HEK293 (cell line): ENCODE measurements at regions not wholly inside any gene's neighbourhood (a gene's known extent, or its start where the extent isn't known, plus 50 kb on each side); places are given as distances from the start of the nearest gene placed in this dataset.

Source experiments
- CTCF ChIA-PET: fragments of 350-600 bp; formaldehyde crosslinking; extraction: SDS; loops from one replicate; lab custom pipeline; 2021; ENCODE audit warnings: antibody characterized with exemption; lab: Yijun Ruan, JAX
- POLR2A ChIA-PET: fragments of 300-600 bp; formaldehyde crosslinking; extraction: SDS; loops from one replicate; lab custom pipeline; 2020; ENCODE audit warnings: antibody characterized with exemption, inconsistent platforms; lab: Yijun Ruan, JAX
- H3K27ac ChIP-seq: fragments of 200-500 bp; sonication (Bioruptor generic); 2 replicates; pipeline ENCODE4 v1.5.1; 2014; ENCODE audit warnings: low read depth, low read length, control low read depth, inconsistent platforms; ENCODE audit errors: extremely low read depth
- H3K36me3 ChIP-seq, 2 experiments: fragments of 200-500 bp in 1 of 2; sonication (Bioruptor generic) in 1 of 2; 1 replicate in 1 of 2; 2 replicates in 1 of 2; pipeline ENCODE4 v1.5.1; 2014 to 2017; ENCODE audit warnings: inconsistent platforms in 2 of 2, low read length in 2 of 2; ENCODE audit not compliant: control insufficient read depth in 2 of 2, insufficient read depth in 1 of 2
- H3K4me1 ChIP-seq: fragments of 200-500 bp; sonication (Bioruptor generic); 2 replicates; pipeline ENCODE4 v1.5.1; 2014; ENCODE audit warnings: mild to moderate bottlenecking, low read length, inconsistent platforms; ENCODE audit not compliant: control insufficient read depth, insufficient read depth
- H3K4me3 ChIP-seq: 2 replicates; pipeline ENCODE4 v1.5.1; 2011; ENCODE audit warnings: low read depth, mild to moderate bottlenecking, control low read depth, low read length, moderate library complexity
- H3K9me3 ChIP-seq: fragments of 200-500 bp; sonication (Bioruptor generic); 2 replicates; pipeline ENCODE4 v1.5.1; 2014; ENCODE audit warnings: low read depth, low read length, inconsistent platforms; ENCODE audit not compliant: control insufficient read depth, insufficient read depth
- BCL11B ChIP-seq: fragments of 450-650 bp; formaldehyde crosslinking; IDR thresholded peaks from 2 replicates; pipeline ENCODE4 v1.5.1; 2016; ENCODE audit warnings: low read depth, missing biosample characterization, missing genetic modification characterization
- FEZF1 ChIP-seq: fragments of 450-650 bp; formaldehyde crosslinking; IDR thresholded peaks from 2 replicates; pipeline ENCODE4 v1.5.1; 2016; ENCODE audit warnings: missing biosample characterization, missing genetic modification characterization
- HOXA7 ChIP-seq: sonication (generic); formaldehyde crosslinking; IDR thresholded peaks from 2 replicates; pipeline ENCODE4 v1.8.1; 2022; ENCODE audit warnings: missing genetic modification reagents, borderline replicate concordance
- ZIC2 ChIP-seq: fragments of 450-650 bp; formaldehyde crosslinking; IDR thresholded peaks from 2 replicates; pipeline ENCODE4 v1.5.1; 2016; ENCODE audit warnings: missing biosample characterization, missing genetic modification characterization
- ZNF174 ChIP-seq: fragments of 450-650 bp; formaldehyde crosslinking; IDR thresholded peaks from 2 replicates; pipeline ENCODE4 v1.5.0; 2017; ENCODE audit warnings: missing biosample characterization, mild to moderate bottlenecking, missing genetic modification characterization
- ZNF354C ChIP-seq: fragments of 450-650 bp; formaldehyde crosslinking; IDR thresholded peaks from 2 replicates; pipeline ENCODE4 v1.5.1; 2016; ENCODE audit warnings: missing biosample characterization, missing genetic modification characterization, low read depth, borderline replicate concordance
- ZNF404 ChIP-seq: fragments of 450-650 bp; formaldehyde crosslinking; IDR thresholded peaks from 2 replicates; pipeline ENCODE4 v1.5.1; 2017; ENCODE audit warnings: missing biosample characterization, missing genetic modification characterization
- ZNF510 ChIP-seq: fragments of 450-650 bp; formaldehyde crosslinking; IDR thresholded peaks from 2 replicates; pipeline ENCODE4 v1.5.1; 2018; ENCODE audit warnings: mild to moderate bottlenecking, missing genetic modification characterization, missing biosample characterization; ENCODE audit not compliant: insufficient replicate concordance
- ZNF76 ChIP-seq: fragments of 450-650 bp; formaldehyde crosslinking; IDR thresholded peaks from 2 replicates; pipeline ENCODE4; 2016; ENCODE audit warnings: low read depth, missing biosample characterization, missing genetic modification characterization, borderline replicate concordance
- TF ChIP-seq, protein P1 (sequence below): fragments of 450-650 bp; IDR thresholded peaks from 2 replicates; pipeline ENCODE4 v1.5.1; 2018; ENCODE audit warnings: missing biosample characterization, missing genetic modification characterization
- TF ChIP-seq, protein P2 (sequence below): fragments of 450-650 bp; formaldehyde crosslinking; IDR thresholded peaks from 2 replicates; pipeline ENCODE4 v1.5.1; 2016; ENCODE audit warnings: missing biosample characterization, missing genetic modification characterization, borderline replicate concordance
- TF ChIP-seq, protein P3 (sequence below): fragments of 450-650 bp; formaldehyde crosslinking; IDR thresholded peaks from 2 replicates; pipeline ENCODE4 v1.5.0; 2017; ENCODE audit warnings: missing biosample characterization, missing genetic modification characterization, borderline replicate concordance
- TF ChIP-seq, protein P4 (sequence below): sonication (generic); formaldehyde crosslinking; IDR thresholded peaks from 2 replicates; pipeline ENCODE4 v1.8.1; 2022; ENCODE audit warnings: mild to moderate bottlenecking, moderate library complexity, missing genetic modification reagents
- TF ChIP-seq, protein P5 (sequence below): fragments of 450-650 bp; formaldehyde crosslinking; IDR thresholded peaks from 2 replicates; pipeline ENCODE4 v1.5.1; 2016; ENCODE audit warnings: missing biosample characterization, missing genetic modification characterization, borderline replicate concordance

DNA sequence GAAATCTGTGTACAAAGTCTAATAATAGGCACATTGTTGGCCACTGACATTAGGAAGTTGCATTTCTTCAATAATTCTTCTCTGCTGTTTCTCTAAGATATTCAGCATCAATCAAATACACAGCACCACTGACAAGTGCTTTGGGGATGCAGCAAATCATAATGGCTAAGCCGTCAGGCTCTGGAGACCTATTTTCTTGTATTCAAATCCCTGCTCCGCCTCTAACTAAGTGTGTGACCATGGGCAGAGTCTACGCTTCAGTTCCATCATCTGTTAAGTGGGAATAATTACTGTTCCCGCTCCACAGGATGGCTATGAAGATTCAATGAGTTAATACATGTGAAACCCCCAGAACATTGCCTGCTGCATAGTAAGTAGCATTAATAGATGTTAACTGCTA is 176.9 kb downstream of the ADGRL4 start:
- Histone ChIP-seq H3K36me3 (no peaks in the 10 kb centered on the region), H3K27ac (no peak overlapping the region), H3K9me3 (no peaks in the 10 kb centered on the region), H3K4me1 (no peaks in the 10 kb centered on the region), H3K4me3 (no peak overlapping the region)
- TF ChIP-seq ZNF510 (tag by site-specific recombination): no peak
- TF ChIP-seq, protein P1, sequence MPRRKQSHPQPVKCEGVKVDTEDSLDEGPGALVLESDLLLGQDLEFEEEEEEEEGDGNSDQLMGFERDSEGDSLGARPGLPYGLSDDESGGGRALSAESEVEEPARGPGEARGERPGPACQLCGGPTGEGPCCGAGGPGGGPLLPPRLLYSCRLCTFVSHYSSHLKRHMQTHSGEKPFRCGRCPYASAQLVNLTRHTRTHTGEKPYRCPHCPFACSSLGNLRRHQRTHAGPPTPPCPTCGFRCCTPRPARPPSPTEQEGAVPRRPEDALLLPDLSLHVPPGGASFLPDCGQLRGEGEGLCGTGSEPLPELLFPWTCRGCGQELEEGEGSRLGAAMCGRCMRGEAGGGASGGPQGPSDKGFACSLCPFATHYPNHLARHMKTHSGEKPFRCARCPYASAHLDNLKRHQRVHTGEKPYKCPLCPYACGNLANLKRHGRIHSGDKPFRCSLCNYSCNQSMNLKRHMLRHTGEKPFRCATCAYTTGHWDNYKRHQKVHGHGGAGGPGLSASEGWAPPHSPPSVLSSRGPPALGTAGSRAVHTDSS (tag by site-specific recombination): no peak
- TF ChIP-seq, protein P2, sequence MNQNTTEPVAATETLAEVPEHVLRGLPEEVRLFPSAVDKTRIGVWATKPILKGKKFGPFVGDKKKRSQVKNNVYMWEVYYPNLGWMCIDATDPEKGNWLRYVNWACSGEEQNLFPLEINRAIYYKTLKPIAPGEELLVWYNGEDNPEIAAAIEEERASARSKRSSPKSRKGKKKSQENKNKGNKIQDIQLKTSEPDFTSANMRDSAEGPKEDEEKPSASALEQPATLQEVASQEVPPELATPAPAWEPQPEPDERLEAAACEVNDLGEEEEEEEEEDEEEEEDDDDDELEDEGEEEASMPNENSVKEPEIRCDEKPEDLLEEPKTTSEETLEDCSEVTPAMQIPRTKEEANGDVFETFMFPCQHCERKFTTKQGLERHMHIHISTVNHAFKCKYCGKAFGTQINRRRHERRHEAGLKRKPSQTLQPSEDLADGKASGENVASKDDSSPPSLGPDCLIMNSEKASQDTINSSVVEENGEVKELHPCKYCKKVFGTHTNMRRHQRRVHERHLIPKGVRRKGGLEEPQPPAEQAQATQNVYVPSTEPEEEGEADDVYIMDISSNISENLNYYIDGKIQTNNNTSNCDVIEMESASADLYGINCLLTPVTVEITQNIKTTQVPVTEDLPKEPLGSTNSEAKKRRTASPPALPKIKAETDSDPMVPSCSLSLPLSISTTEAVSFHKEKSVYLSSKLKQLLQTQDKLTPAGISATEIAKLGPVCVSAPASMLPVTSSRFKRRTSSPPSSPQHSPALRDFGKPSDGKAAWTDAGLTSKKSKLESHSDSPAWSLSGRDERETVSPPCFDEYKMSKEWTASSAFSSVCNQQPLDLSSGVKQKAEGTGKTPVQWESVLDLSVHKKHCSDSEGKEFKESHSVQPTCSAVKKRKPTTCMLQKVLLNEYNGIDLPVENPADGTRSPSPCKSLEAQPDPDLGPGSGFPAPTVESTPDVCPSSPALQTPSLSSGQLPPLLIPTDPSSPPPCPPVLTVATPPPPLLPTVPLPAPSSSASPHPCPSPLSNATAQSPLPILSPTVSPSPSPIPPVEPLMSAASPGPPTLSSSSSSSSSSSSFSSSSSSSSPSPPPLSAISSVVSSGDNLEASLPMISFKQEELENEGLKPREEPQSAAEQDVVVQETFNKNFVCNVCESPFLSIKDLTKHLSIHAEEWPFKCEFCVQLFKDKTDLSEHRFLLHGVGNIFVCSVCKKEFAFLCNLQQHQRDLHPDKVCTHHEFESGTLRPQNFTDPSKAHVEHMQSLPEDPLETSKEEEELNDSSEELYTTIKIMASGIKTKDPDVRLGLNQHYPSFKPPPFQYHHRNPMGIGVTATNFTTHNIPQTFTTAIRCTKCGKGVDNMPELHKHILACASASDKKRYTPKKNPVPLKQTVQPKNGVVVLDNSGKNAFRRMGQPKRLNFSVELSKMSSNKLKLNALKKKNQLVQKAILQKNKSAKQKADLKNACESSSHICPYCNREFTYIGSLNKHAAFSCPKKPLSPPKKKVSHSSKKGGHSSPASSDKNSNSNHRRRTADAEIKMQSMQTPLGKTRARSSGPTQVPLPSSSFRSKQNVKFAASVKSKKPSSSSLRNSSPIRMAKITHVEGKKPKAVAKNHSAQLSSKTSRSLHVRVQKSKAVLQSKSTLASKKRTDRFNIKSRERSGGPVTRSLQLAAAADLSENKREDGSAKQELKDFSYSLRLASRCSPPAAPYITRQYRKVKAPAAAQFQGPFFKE (tag by site-specific recombination): no peak
- no peak for TF ChIP-seq BCL11B
- TF ChIP-seq FEZF1: no peak
- no peak for TF ChIP-seq ZIC2
- no peak for TF ChIP-seq ZNF404 (tag by site-specific recombination)
- no peak for TF ChIP-seq HOXA7
- TF ChIP-seq ZNF174 (tag by site-specific recombination): no peak
- no peak for TF ChIP-seq ZNF76 (tag by site-specific recombination)
- TF ChIP-seq, protein P3, sequence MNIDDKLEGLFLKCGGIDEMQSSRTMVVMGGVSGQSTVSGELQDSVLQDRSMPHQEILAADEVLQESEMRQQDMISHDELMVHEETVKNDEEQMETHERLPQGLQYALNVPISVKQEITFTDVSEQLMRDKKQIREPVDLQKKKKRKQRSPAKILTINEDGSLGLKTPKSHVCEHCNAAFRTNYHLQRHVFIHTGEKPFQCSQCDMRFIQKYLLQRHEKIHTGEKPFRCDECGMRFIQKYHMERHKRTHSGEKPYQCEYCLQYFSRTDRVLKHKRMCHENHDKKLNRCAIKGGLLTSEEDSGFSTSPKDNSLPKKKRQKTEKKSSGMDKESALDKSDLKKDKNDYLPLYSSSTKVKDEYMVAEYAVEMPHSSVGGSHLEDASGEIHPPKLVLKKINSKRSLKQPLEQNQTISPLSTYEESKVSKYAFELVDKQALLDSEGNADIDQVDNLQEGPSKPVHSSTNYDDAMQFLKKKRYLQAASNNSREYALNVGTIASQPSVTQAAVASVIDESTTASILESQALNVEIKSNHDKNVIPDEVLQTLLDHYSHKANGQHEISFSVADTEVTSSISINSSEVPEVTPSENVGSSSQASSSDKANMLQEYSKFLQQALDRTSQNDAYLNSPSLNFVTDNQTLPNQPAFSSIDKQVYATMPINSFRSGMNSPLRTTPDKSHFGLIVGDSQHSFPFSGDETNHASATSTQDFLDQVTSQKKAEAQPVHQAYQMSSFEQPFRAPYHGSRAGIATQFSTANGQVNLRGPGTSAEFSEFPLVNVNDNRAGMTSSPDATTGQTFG (tag by site-specific recombination): no peak
- TF ChIP-seq, protein P4, sequence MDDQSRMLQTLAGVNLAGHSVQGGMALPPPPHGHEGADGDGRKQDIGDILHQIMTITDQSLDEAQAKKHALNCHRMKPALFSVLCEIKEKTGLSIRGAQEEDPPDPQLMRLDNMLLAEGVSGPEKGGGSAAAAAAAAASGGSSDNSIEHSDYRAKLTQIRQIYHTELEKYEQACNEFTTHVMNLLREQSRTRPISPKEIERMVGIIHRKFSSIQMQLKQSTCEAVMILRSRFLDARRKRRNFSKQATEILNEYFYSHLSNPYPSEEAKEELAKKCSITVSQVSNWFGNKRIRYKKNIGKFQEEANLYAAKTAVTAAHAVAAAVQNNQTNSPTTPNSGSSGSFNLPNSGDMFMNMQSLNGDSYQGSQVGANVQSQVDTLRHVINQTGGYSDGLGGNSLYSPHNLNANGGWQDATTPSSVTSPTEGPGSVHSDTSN (CRISPR knock-in tag): no peak
- TF ChIP-seq, protein P5, sequence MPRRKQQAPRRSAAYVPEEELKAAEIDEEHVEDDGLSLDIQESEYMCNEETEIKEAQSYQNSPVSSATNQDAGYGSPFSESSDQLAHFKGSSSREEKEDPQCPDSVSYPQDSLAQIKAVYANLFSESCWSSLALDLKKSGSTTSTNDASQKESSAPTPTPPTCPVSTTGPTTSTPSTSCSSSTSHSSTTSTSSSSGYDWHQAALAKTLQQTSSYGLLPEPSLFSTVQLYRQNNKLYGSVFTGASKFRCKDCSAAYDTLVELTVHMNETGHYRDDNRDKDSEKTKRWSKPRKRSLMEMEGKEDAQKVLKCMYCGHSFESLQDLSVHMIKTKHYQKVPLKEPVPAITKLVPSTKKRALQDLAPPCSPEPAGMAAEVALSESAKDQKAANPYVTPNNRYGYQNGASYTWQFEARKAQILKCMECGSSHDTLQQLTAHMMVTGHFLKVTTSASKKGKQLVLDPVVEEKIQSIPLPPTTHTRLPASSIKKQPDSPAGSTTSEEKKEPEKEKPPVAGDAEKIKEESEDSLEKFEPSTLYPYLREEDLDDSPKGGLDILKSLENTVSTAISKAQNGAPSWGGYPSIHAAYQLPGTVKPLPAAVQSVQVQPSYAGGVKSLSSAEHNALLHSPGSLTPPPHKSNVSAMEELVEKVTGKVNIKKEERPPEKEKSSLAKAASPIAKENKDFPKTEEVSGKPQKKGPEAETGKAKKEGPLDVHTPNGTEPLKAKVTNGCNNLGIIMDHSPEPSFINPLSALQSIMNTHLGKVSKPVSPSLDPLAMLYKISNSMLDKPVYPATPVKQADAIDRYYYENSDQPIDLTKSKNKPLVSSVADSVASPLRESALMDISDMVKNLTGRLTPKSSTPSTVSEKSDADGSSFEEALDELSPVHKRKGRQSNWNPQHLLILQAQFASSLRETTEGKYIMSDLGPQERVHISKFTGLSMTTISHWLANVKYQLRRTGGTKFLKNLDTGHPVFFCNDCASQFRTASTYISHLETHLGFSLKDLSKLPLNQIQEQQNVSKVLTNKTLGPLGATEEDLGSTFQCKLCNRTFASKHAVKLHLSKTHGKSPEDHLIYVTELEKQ: no peak
- no peak for TF ChIP-seq ZNF354C
- ChIA-PET POLR2A (no interaction called here), CTCF (no interaction called here)
